ENCODE measurements at regions not wholly inside any gene's neighbourhood (a gene's known extent, or its start where the extent isn't known, plus 50 kb on each side); places are given as distances from the start of the nearest gene placed in this dataset.

GRCh38 chr11:15821451-15821850 lies 534.9 kb downstream of the SOX6 start:
- no peak for TF ChIP-seq CTCF (IDR thresholded peaks at IDR 0.05)
- TF ChIP-seq POLR2AphosphoS5 (IDR thresholded peaks at IDR 0.05), result no peak

Measured in breast epithelium (tissue), 3 donors.